OCI-LY1 (cell line): ENCODE measurements at regions not wholly inside any gene's neighbourhood (a gene's known extent, or its start where the extent isn't known, plus 50 kb on each side); places are given as distances from the start of the nearest gene placed in this dataset.

ENCODE experiments used
- H2AFZ ChIP-seq: fragments of 200-600 bp; sonication (generic), shearing (Covaris generic); 2 replicates; pipeline ENCODE4 v1.6.0; 2014; ENCODE audit warnings: antibody characterized with exemption, mild to moderate bottlenecking, low read length
- H3F3A ChIP-seq: fragments of 200-600 bp; sonication (generic), shearing (Covaris generic); 2 replicates; pipeline ENCODE4 v1.6.0; 2014; ENCODE audit warnings: mild to moderate bottlenecking, antibody characterized with exemption, low read length, moderate library complexity; ENCODE audit not compliant: insufficient read depth
- H3K27ac ChIP-seq: fragments of 200-600 bp; sonication (generic); 2 replicates; pipeline ENCODE4 v1.5.1; 2014; ENCODE audit warnings: low read length, mixed run types, mild to moderate bottlenecking, low read depth; ENCODE audit not compliant: poor library complexity, severe bottlenecking
- H3K27me3 ChIP-seq: fragments of 200-600 bp; sonication (generic); 2 replicates; pipeline ENCODE4 v1.6.0; 2014; ENCODE audit warnings: antibody characterized with exemption, mild to moderate bottlenecking, low read length, moderate library complexity; ENCODE audit not compliant: insufficient read depth
- H3K36me3 ChIP-seq: fragments of 200-600 bp; sonication (generic); 2 replicates; pipeline ENCODE4 v1.6.1; 2014; ENCODE audit warnings: mild to moderate bottlenecking, antibody characterized with exemption, low read length, moderate library complexity, mixed read lengths; ENCODE audit not compliant: insufficient read depth
- H3K4me1 ChIP-seq: fragments of 200-600 bp; sonication (generic); 2 replicates; pipeline ENCODE4 v1.5.1; 2014; ENCODE audit warnings: mild to moderate bottlenecking, low read length, moderate library complexity; ENCODE audit not compliant: insufficient read depth, severe bottlenecking
- H3K4me2 ChIP-seq: fragments of 200-600 bp; sonication (generic), shearing (Covaris generic); 2 replicates; pipeline ENCODE4 v1.6.1; 2014; ENCODE audit warnings: low read length
- H3K4me3 ChIP-seq: fragments of 200-600 bp; sonication (generic); 2 replicates; pipeline ENCODE4 v1.5.1; 2014; ENCODE audit warnings: low read length, low read depth, mild to moderate bottlenecking, mixed read lengths; ENCODE audit not compliant: poor library complexity, severe bottlenecking
- H3K79me2 ChIP-seq: fragments of 200-600 bp; shearing (Covaris generic); 2 replicates; pipeline ENCODE4 v1.6.1; 2016; ENCODE audit warnings: mixed run types, low read length, mixed read lengths; ENCODE audit not compliant: insufficient read depth
- H3K9ac ChIP-seq: fragments of 200-600 bp; sonication (generic), shearing (Covaris generic); 2 replicates; pipeline ENCODE4 v1.6.1; 2014; ENCODE audit warnings: mild to moderate bottlenecking, low read length, mixed read lengths
- H3K9me2 ChIP-seq: fragments of 200-600 bp; sonication (generic), shearing (Covaris generic); 2 replicates; pipeline ENCODE4 v1.6.1; 2014; ENCODE audit warnings: low read depth, mild to moderate bottlenecking, low read length, mixed read lengths
- H3K9me3 ChIP-seq: fragments of 200-600 bp; shearing (Covaris generic); 2 replicates; pipeline ENCODE4 v1.6.1; 2014; ENCODE audit warnings: low read length, mixed read lengths
- H4K20me1 ChIP-seq: fragments of 200-600 bp; sonication (generic), shearing (Covaris generic); 2 replicates; pipeline ENCODE4 v1.6.0; 2016; ENCODE audit warnings: mild to moderate bottlenecking, low read length; ENCODE audit not compliant: insufficient read depth
- EZH2 ChIP-seq: fragments of 200-600 bp; sonication (generic), shearing (Covaris generic); IDR thresholded peaks from 2 replicates; pipeline ENCODE4 v1.8.0; 2017; ENCODE audit warnings: borderline replicate concordance, mixed run types, mild to moderate bottlenecking, antibody characterized with exemption, low read length, moderate library complexity, mixed read lengths
- TF ChIP-seq, protein P1 (sequence below): fragments of 200-600 bp; sonication (generic), shearing (Covaris generic); IDR thresholded peaks from 2 replicates; pipeline ENCODE4 v1.5.1; 2017; ENCODE audit warnings: mild to moderate bottlenecking, antibody characterized with exemption, low read length, moderate library complexity, mixed read lengths

DNA sequence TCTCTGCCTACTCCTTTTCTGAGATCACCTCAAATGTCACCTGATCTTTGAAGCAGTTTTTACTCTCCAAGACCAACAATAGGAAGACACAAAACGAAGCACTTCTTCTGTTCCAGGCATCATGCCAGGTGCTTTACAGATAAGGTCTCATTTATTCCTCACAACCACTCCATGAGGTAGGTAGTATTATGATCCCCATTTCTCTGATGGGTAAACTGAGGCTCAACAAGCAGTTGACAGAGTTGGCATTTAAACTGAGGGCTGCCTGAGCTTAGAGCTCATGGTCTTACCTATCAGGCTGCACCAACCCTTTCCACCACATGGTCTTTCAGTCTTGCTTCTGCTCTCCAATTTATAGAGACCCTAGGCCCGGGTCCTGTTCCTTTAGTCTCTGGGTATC lies 147.2 kb upstream of the JUN start:
- no peaks in the 10 kb centered on the region for H3K9me3 ChIP-seq
- H3K36me3 ChIP-seq: no peaks in the 10 kb centered on the region
- no peaks in the 10 kb centered on the region for H3K27me3 ChIP-seq
- no peaks in the 10 kb centered on the region for H3K79me2 ChIP-seq
- H3K4me1 ChIP-seq: no peaks in the 10 kb centered on the region
- no peaks in the 10 kb centered on the region for H3F3A ChIP-seq
- no peaks in the 10 kb centered on the region for H3K9me2 ChIP-seq
- no peak overlapping the region for H3K27ac ChIP-seq
- H3K4me2 ChIP-seq: no peak overlapping the region
- H3K4me3 ChIP-seq: no peak overlapping the region
- no peaks in the 10 kb centered on the region for H4K20me1 ChIP-seq
- TF ChIP-seq, protein P1, sequence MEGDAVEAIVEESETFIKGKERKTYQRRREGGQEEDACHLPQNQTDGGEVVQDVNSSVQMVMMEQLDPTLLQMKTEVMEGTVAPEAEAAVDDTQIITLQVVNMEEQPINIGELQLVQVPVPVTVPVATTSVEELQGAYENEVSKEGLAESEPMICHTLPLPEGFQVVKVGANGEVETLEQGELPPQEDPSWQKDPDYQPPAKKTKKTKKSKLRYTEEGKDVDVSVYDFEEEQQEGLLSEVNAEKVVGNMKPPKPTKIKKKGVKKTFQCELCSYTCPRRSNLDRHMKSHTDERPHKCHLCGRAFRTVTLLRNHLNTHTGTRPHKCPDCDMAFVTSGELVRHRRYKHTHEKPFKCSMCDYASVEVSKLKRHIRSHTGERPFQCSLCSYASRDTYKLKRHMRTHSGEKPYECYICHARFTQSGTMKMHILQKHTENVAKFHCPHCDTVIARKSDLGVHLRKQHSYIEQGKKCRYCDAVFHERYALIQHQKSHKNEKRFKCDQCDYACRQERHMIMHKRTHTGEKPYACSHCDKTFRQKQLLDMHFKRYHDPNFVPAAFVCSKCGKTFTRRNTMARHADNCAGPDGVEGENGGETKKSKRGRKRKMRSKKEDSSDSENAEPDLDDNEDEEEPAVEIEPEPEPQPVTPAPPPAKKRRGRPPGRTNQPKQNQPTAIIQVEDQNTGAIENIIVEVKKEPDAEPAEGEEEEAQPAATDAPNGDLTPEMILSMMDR: no peak
- TF ChIP-seq EZH2: no peak
- H2AFZ ChIP-seq: no peak overlapping the region
- no peak overlapping the region for H3K9ac ChIP-seq

GRCh38 chr1:58931756-58932155 lies 147.9 kb upstream of the JUN start:
- no peak overlapping the region for H3K27ac ChIP-seq
- H3K4me1 ChIP-seq: no peaks in the 10 kb centered on the region
- no peak overlapping the region for H3K9ac ChIP-seq
- H2AFZ ChIP-seq: no peak overlapping the region
- H3K79me2 ChIP-seq: no peaks in the 10 kb centered on the region
- H3K9me3 ChIP-seq: no peaks in the 10 kb centered on the region
- H3F3A ChIP-seq: no peaks in the 10 kb centered on the region
- H4K20me1 ChIP-seq: no peaks in the 10 kb centered on the region
- no peaks in the 10 kb centered on the region for H3K36me3 ChIP-seq
- H3K4me2 ChIP-seq: no peak overlapping the region
- no peak overlapping the region for H3K4me3 ChIP-seq
- H3K27me3 ChIP-seq: no peaks in the 10 kb centered on the region
- TF ChIP-seq, protein P1: no peak
- TF ChIP-seq EZH2: no peak
- H3K9me2 ChIP-seq: no peaks in the 10 kb centered on the region

DNA sequence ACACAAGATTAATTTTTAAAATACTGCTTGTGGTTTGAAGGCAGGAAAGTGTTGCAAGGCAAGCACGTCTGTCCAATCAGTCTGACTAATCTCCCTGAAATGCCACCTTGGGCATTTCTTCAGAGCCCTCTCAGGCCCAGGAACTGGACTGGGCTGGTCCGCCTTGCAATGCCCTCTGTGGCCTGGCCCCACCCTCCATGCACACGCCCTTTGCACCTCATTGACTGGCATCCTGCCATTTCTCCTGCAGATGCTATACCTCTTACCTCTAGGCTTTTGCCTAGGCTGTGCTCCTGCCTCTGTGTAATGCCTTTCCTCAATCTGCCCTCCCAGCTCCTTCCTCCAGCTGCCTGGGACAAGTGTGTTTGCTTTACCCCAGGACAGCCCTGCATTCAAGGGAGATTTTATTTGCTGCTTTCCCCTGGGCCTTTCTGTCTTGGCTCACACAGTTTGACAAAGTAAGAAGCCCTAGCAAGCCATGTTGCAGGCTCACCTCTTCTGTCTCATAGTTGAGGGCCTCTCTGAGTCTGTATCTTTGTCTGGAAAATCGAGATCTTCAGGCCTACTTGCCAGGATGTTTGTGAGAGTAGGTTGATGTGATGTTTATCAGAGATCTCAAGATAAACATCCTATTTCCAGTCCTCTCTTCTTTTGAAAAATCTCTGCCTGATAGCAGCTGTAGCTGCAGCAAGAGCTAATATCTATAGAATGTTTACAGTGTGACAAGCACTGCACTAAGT lies 149.2 kb upstream of the JUN start:
- Histone ChIP-seq H4K20me1 (no peaks in the 10 kb centered on the region), H3K9me3 (no peaks in the 10 kb centered on the region), H3K9ac (no peak overlapping the region), H3K36me3 (no peaks in the 10 kb centered on the region), H3F3A (no peaks in the 10 kb centered on the region), H3K9me2 (no peaks in the 10 kb centered on the region), H3K79me2 (no peaks in the 10 kb centered on the region), H3K4me3 (no peak overlapping the region), H3K27me3 (no peaks in the 10 kb centered on the region), H3K27ac (no peak overlapping the region), H3K4me1 (no peaks in the 10 kb centered on the region), H3K4me2 (no peak overlapping the region), H2AFZ (no peak overlapping the region)
- TF ChIP-seq EZH2: no peak
- TF ChIP-seq, protein P1: no peak
